Stimulated activated CD4-positive, alpha-beta T cell treated with anti-CD3 and anti-CD28 coated beads, Interleukin-4, amount 100 ng/mL, for 48 hours (primary cell): ENCODE measurements at regions not wholly inside any gene's neighbourhood (a gene's known extent, or its start where the extent isn't known, plus 50 kb on each side); places are given as distances from the start of the nearest gene placed in this dataset.
"Not testable (repeated sequence)": the region's sequence is repeated elsewhere in the genome, so short reads cannot be mapped to it uniquely, and the experiment has no call there.

Experiments used
- DNase-seq, 2 donors: peaks; one replicate each; pipeline ENCODE4 v3.0.0-alpha.2; 2020; ENCODE audit warnings: low read depth in 2 of 2

- no peak for DNase-seq
These were observed 317.7 kb upstream of the LRFN5 start for GRCh38 chr14:41289025-41289424.

GRCh38 chr14:41285186-41285748 lies 321.4 kb upstream of the LRFN5 start:
- no peak for DNase-seq

GRCh38 chr14:41280745-41281144 lies 325.9 kb upstream of the LRFN5 start:
- DNase-seq, result no peak

GRCh38 chr14:41277450-41277849 lies 329.2 kb upstream of the LRFN5 start:
- no peak for DNase-seq

- no peak for DNase-seq
These were observed 349.2 kb upstream of the LRFN5 start for GRCh38 chr14:41257476-41257875.

- no peak for DNase-seq
These were observed 371.2 kb upstream of the LRFN5 start for GRCh38 chr14:41235466-41235865.

GRCh38 chr14:41230683-41231082 lies 376.0 kb upstream of the LRFN5 start:
- DNase-seq, result no peak

- DNase-seq, result no peak
These were observed 376.9 kb upstream of the LRFN5 start for GRCh38 chr14:41229824-41230223.

GRCh38 chr14:41225433-41225832 lies 381.2 kb upstream of the LRFN5 start:
- DNase-seq, result no peak

- DNase-seq, result no peak
These were observed 384.1 kb upstream of the LRFN5 start for GRCh38 chr14:41222581-41222980.

- DNase-seq, result not testable (repeated sequence)
These were observed 391.7 kb upstream of the LRFN5 start for GRCh38 chr14:41214978-41215377.

- DNase-seq, result no peak
These were observed 405.0 kb upstream of the LRFN5 start for GRCh38 chr14:41201696-41202095.

GRCh38 chr14:41187868-41188267 lies 418.8 kb upstream of the LRFN5 start:
- DNase-seq, result no peak

GRCh38 chr14:41171045-41171444 lies 435.6 kb upstream of the LRFN5 start:
- no peak for DNase-seq

GRCh38 chr14:41167040-41167439 lies 439.6 kb upstream of the LRFN5 start:
- no peak for DNase-seq

GRCh38 chr14:41154143-41154807 lies 452.4 kb upstream of the LRFN5 start:
- no peak for DNase-seq

GRCh38 chr14:41146391-41146790 lies 460.3 kb upstream of the LRFN5 start:
- DNase-seq, result no peak

- DNase-seq, result no peak
These were observed 462.3 kb upstream of the LRFN5 start for GRCh38 chr14:41144370-41144769.

GRCh38 chr14:41137741-41138140 lies 468.9 kb upstream of the LRFN5 start:
- DNase-seq, result no peak

GRCh38 chr14:41130274-41130673 lies 476.4 kb upstream of the LRFN5 start:
- no peak for DNase-seq

GRCh38 chr14:41120402-41120801 lies 486.3 kb upstream of the LRFN5 start:
- no peak for DNase-seq

- DNase-seq, result no peak
These were observed 510.5 kb upstream of the LRFN5 start for GRCh38 chr14:41096131-41096530.

GRCh38 chr14:41087056-41087455 lies 519.6 kb upstream of the LRFN5 start:
- no peak for DNase-seq

GRCh38 chr14:41073544-41073943 lies 533.1 kb upstream of the LRFN5 start:
- DNase-seq, result no peak
